ENCODE measurements at regions not wholly inside any gene's neighbourhood (a gene's known extent, or its start where the extent isn't known, plus 50 kb on each side); places are given as distances from the start of the nearest gene placed in this dataset.

- no peaks in the 10 kb centered on the region for H3K27me3 ChIP-seq (ENCODE audit: insufficient read depth, low read length, poor library complexity, severe bottlenecking)
- no peak overlapping the region for H3K4me3 ChIP-seq (ENCODE audit: low read length, poor library complexity, severe bottlenecking)
- no peaks in the 10 kb centered on the region for H4K20me1 ChIP-seq (ENCODE audit: insufficient read depth, low read length, poor library complexity, severe bottlenecking)
- no peaks in the 10 kb centered on the region for H3K9me2 ChIP-seq (replicated peaks; ENCODE audit: low read depth, low read length)
- H3K9me3 ChIP-seq (ENCODE audit: insufficient read depth, low read depth, low read length): no peaks in the 10 kb centered on the region
- no peaks in the 10 kb centered on the region for H3F3A ChIP-seq (ENCODE audit: low read depth)
- H3K36me3 ChIP-seq (ENCODE audit: insufficient read depth, low read length): no peaks in the 10 kb centered on the region
- no peak overlapping the region for H3K4me2 ChIP-seq (ENCODE audit: low read depth, low read length, poor library complexity, severe bottlenecking)
- H3K9ac ChIP-seq (ENCODE audit: low read depth, low read length, poor library complexity, severe bottlenecking): no peak overlapping the region
- peaks cover 44% of the 10 kb centered on the region for H3K4me1 ChIP-seq (ENCODE audit: insufficient read depth, low read length, poor library complexity, severe bottlenecking)
- no peak for TF ChIP-seq EZH2phosphoT487 (IDR thresholded peaks at IDR 0.05; ENCODE audit: borderline replicate concordance)
- H2AFZ ChIP-seq (ENCODE audit: low read length): no peak overlapping the region
- H3K79me2 ChIP-seq (ENCODE audit: insufficient read depth, low read length): no peaks in the 10 kb centered on the region
Measured at GRCh38 chr3:177331203-177331835, 134.0 kb upstream of the TBL1XR1 start.

GRCh38 chr3:177332955-177333354, 135.7 kb upstream of the TBL1XR1 start:
- H2AFZ ChIP-seq (ENCODE audit: low read length): no peak overlapping the region
- H3K4me2 ChIP-seq (ENCODE audit: low read depth, low read length, poor library complexity, severe bottlenecking): peak overlapping the region; percentile 25
- no peaks in the 10 kb centered on the region for H3F3A ChIP-seq (ENCODE audit: low read depth)
- peak overlapping the region; percentile 17 for H3K9ac ChIP-seq (ENCODE audit: low read depth, low read length, poor library complexity, severe bottlenecking)
- H4K20me1 ChIP-seq (ENCODE audit: insufficient read depth, low read length, poor library complexity, severe bottlenecking): no peaks in the 10 kb centered on the region
- no peak for TF ChIP-seq EZH2phosphoT487 (IDR thresholded peaks at IDR 0.05; ENCODE audit: borderline replicate concordance)
- no peak for TF ChIP-seq CTCF (conservative IDR thresholded peaks at IDR 0.05; ENCODE audit: low read length)
- H3K4me3 ChIP-seq (ENCODE audit: low read length, poor library complexity, severe bottlenecking): no peak overlapping the region
- H3K79me2 ChIP-seq (ENCODE audit: insufficient read depth, low read length): no peaks in the 10 kb centered on the region
- H3K27me3 ChIP-seq (ENCODE audit: insufficient read depth, low read length, poor library complexity, severe bottlenecking): no peaks in the 10 kb centered on the region
- no peaks in the 10 kb centered on the region for H3K9me2 ChIP-seq (replicated peaks; ENCODE audit: low read depth, low read length)
- no peaks in the 10 kb centered on the region for H3K9me3 ChIP-seq (ENCODE audit: insufficient read depth, low read depth, low read length)
- peaks cover 59% of the 10 kb centered on the region for H3K4me1 ChIP-seq (ENCODE audit: insufficient read depth, low read length, poor library complexity, severe bottlenecking)
- H3K36me3 ChIP-seq (ENCODE audit: insufficient read depth, low read length): no peaks in the 10 kb centered on the region

- no peaks in the 10 kb centered on the region for H3K9me2 ChIP-seq (replicated peaks; ENCODE audit: low read depth, low read length)
- H3K79me2 ChIP-seq (ENCODE audit: insufficient read depth, low read length): no peaks in the 10 kb centered on the region
- peak overlapping the region; percentile 25 for H3K4me2 ChIP-seq (ENCODE audit: low read depth, low read length, poor library complexity, severe bottlenecking)
- H2AFZ ChIP-seq (ENCODE audit: low read length): no peak overlapping the region
- H3K36me3 ChIP-seq (ENCODE audit: insufficient read depth, low read length): no peaks in the 10 kb centered on the region
- H4K20me1 ChIP-seq (ENCODE audit: insufficient read depth, low read length, poor library complexity, severe bottlenecking): no peaks in the 10 kb centered on the region
- no peaks in the 10 kb centered on the region for H3K9me3 ChIP-seq (ENCODE audit: insufficient read depth, low read depth, low read length)
- H3K27me3 ChIP-seq (ENCODE audit: insufficient read depth, low read length, poor library complexity, severe bottlenecking): no peaks in the 10 kb centered on the region
- H3K4me1 ChIP-seq (ENCODE audit: insufficient read depth, low read length, poor library complexity, severe bottlenecking): peaks cover 67% of the 10 kb centered on the region
- TF ChIP-seq EZH2phosphoT487 (IDR thresholded peaks at IDR 0.05; ENCODE audit: borderline replicate concordance): no peak
- no peak for TF ChIP-seq CTCF (conservative IDR thresholded peaks at IDR 0.05; ENCODE audit: low read length)
- no peak overlapping the region for H3K4me3 ChIP-seq (ENCODE audit: low read length, poor library complexity, severe bottlenecking)
- peaks cover 6% of the 10 kb centered on the region; the same call in 1 of the 2 replicates for H3F3A ChIP-seq (ENCODE audit: low read depth)
- H3K9ac ChIP-seq (ENCODE audit: low read depth, low read length, poor library complexity, severe bottlenecking): peak overlapping the region; percentile 17
Measured at GRCh38 chr3:177333533-177334520, 136.5 kb upstream of the TBL1XR1 start.

Measured in Loucy (cell line).